Transverse colon (tissue), 4 donors: ENCODE measurements at regions not wholly inside any gene's neighbourhood (a gene's known extent, or its start where the extent isn't known, plus 50 kb on each side); places are given as distances from the start of the nearest gene placed in this dataset.

Experiments used
- EP300 ChIP-seq: sonication (generic); formaldehyde crosslinking; IDR thresholded peaks from one replicate; pipeline ENCODE4 v1.6.1; 2017; ENCODE audit warnings: antibody characterized with exemption, low read depth
- POLR2A ChIP-seq: fragments of 450-650 bp; IDR thresholded peaks from one replicate; pipeline ENCODE4 v1.6.1; 2016; ENCODE audit warnings: antibody characterized with exemption, mild to moderate bottlenecking, moderate library complexity
- POLR2AphosphoS5 ChIP-seq, 3 donors: sonication (generic); formaldehyde crosslinking; IDR thresholded peaks; one replicate each; pipeline ENCODE4 v1.6.1; 2016; ENCODE audit warnings: antibody characterized with exemption in 3 of 3
- TF ChIP-seq, protein P1 (sequence below), 5 experiments: fragments of 200-600 bp in 3 of 5; fragments of 450-650 bp in 2 of 5; sonication (generic) in 3 of 5; IDR thresholded peaks; 1 replicate in 2 of 5; 2 replicates in 3 of 5; pipeline ENCODE4 v1.5.1; 2016 to 2017; ENCODE audit warnings: antibody characterized with exemption in 5 of 5, inconsistent platforms in 3 of 5, mild to moderate bottlenecking in 2 of 5, moderate library complexity in 1 of 5

DNA sequence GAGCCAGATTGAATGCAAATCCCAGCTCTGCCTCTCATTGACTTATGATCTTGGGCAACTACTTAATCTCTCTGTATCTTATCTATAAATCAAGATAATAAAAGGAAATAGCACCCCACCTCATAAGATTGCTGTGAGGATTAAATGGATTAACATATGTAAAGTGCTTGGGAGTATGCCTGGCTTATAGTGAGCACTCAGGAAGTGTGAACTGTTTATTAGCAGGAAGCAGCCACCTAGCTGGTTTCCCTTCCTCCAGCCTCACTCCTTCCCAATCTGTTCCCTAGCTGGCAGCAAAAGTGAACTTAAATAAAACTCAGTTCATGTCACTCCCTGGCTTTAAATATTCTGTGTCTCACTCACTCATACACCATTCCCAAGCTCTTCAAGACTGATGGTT, 526.6 kb upstream of the PKDCC start:
- TF ChIP-seq, protein P1, sequence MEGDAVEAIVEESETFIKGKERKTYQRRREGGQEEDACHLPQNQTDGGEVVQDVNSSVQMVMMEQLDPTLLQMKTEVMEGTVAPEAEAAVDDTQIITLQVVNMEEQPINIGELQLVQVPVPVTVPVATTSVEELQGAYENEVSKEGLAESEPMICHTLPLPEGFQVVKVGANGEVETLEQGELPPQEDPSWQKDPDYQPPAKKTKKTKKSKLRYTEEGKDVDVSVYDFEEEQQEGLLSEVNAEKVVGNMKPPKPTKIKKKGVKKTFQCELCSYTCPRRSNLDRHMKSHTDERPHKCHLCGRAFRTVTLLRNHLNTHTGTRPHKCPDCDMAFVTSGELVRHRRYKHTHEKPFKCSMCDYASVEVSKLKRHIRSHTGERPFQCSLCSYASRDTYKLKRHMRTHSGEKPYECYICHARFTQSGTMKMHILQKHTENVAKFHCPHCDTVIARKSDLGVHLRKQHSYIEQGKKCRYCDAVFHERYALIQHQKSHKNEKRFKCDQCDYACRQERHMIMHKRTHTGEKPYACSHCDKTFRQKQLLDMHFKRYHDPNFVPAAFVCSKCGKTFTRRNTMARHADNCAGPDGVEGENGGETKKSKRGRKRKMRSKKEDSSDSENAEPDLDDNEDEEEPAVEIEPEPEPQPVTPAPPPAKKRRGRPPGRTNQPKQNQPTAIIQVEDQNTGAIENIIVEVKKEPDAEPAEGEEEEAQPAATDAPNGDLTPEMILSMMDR (IDR thresholded peaks at IDR 0.05): no peak
- TF ChIP-seq POLR2AphosphoS5 (IDR thresholded peaks at IDR 0.05) (no peak), POLR2A (no peak), EP300 (no peak)
